GM08714 (cell line): ENCODE measurements at regions not wholly inside any gene's neighbourhood (a gene's known extent, or its start where the extent isn't known, plus 50 kb on each side); places are given as distances from the start of the nearest gene placed in this dataset.

Experiments used
- H3K4me3 ChIP-seq: fragments of 200-500 bp; sonication (Bioruptor generic); 2 replicates; pipeline ENCODE4 v1.5.1; 2014; ENCODE audit warnings: mild to moderate bottlenecking, low read length, inconsistent platforms
- ZNF274 ChIP-seq: IDR thresholded peaks from 2 replicates; pipeline ENCODE4 v1.6.1; 2012; ENCODE audit warnings: mild to moderate bottlenecking, low read depth, low read length

DNA sequence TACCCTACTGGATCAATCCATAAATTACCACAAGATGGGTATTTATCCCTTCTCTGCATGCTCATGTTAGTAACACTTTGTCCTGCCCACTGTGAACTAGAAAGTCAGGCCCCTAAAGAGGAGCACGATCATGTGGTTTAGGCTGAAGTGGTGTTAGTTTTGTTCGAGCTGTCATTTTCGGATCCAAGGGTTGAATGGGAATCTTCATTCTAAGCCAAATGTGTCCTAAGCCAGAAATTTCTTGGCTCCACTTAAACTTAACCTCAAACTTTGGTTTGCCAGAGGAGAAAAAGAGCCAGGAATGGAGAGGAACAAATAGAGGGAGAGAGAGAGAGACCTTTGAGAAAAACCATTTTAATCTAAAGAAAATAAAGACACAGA is 837.7 kb upstream of the ZNF608 start:
- H3K4me3 ChIP-seq, result no peak overlapping the region
- TF ChIP-seq ZNF274, result no peak

DNA sequence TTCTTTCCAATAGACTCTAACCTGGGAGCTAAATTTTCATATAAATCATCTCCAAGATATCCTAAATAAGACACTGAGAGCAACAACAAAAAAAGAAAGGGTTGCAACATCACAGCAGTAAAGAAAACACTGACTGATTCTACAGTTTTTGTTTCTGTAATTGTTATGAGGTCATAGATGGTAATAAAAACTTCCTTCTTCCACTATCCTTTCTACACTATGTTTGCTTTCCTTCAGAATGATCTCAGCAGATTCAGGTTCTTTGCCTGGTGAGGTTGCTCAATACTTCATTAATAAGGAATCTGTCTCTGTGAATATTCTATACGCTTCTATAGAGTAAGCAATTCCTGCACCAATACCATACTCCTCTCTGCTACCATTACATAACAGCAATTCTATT is 835.6 kb upstream of the GRAMD2B start:
- TF ChIP-seq ZNF274, result no peak
- H3K4me3 ChIP-seq, result no peak overlapping the region

DNA sequence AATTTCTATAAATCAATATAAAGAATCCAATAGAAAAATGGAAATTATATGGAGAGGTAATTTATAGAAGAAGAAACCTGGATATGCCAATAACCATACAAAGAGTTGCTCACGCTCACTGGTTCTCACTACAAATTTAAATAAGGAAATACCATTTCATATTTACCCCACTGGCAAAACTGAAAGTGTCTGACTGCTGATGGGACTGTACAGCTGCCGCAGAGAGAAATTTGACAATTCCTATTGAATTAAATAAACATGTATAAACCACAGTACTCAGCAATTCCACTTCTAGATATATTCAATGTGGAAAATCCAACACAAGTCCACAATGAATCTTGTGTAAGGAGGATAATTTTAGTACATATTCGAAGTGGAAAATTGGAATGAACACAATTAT is 830.4 kb upstream of the GRAMD2B start:
- no peak for TF ChIP-seq ZNF274
- H3K4me3 ChIP-seq, result no peak overlapping the region

DNA sequence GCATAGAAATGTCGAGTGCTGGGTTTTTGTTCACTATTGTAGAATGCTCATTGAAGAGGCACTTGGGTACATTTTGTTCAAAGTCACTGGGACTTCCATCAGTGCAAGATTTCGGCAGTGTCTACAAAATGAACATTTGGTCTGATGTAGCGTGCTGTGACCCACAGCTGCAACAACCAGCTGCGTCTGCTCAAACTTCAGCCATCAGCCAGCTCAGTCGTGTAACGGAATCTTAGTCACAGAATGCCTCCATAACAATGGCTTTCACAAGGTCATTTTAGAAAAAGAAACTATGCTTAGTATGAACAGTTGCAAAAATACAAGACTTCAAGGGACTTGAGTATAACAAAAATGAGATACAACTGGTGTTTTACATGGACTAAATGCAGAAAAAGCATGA is 828.1 kb upstream of the GRAMD2B start:
- no peak overlapping the region for H3K4me3 ChIP-seq
- no peak for TF ChIP-seq ZNF274

DNA sequence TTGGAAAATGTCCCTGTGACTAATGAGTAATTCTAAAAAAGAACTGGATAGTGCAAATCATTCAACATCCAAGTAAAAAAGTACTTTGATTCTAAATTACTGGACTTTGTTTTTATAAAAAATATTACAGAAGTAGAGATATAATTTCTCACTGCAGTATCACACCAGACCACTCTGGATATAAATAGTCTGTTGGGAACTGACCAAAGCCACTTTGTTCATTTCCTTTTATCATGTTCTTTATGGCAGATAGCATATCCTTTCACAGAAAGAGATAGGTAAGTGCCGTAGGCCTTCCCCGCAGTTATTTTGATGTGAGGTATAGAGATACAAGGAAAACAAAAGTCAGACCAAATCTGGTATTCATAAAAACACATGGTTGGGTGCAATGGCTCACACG is 827.4 kb upstream of the GRAMD2B start:
- H3K4me3 ChIP-seq, result no peak overlapping the region
- no peak for TF ChIP-seq ZNF274

DNA sequence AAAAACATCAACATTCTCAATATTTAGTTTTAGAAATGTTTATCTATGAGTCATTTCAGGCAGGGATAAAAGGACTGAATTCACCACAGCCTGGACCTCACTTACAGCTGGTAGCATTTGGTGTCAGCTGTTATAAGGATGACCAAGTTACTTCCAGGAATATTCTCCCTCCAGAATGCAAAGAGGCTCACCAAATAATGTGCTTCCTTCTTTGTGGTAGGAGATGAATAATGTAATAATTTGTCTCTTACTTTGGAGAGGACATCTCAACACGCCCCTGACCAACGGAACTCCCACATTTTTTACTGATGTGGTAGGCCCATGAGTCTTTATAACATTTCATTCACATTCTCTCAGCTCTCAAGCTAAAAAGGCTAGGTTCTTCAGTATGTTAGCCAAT is 825.9 kb upstream of the GRAMD2B start:
- no peak for TF ChIP-seq ZNF274
- no peak overlapping the region for H3K4me3 ChIP-seq

DNA sequence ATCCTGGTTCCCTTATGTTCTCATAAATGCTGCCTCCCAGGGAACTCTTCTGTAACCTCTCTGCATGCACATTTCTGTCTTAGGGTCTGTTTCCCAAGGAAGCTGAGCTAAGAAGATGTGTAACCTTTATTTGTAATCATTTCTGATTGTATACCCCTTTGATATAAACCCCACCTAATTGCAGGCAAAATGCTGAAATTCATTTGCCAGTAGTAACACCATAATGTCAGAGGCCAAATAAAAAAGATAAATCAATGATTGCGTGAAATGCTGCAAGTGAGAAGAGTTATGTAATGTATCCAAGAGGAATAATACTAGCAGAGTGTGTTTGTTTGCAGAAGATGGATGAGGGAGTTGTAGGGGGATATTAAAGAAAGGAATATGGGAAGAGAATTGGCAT is 822.6 kb upstream of the GRAMD2B start:
- H3K4me3 ChIP-seq, result no peak overlapping the region
- TF ChIP-seq ZNF274, result no peak

DNA sequence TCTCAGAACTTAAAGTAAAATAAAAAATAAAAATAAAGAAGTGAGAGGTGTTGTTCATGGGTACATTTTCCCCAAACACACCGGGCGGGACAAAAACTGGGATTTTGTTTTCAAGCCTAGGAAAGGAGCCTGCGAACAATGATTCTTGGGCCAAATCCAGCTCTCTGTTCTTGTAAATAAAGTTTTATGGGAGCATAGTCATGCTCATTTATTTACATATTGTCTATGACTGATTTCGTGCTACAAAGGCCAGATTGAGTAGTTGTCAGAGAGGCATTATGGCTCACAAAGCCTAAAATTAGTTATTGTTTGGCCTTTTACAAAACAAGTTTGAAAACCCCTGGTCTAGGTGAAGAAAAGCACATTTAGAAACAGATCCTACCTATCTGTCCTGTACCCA is 821.0 kb upstream of the GRAMD2B start:
- H3K4me3 ChIP-seq, result no peak overlapping the region
- TF ChIP-seq ZNF274, result no peak

DNA sequence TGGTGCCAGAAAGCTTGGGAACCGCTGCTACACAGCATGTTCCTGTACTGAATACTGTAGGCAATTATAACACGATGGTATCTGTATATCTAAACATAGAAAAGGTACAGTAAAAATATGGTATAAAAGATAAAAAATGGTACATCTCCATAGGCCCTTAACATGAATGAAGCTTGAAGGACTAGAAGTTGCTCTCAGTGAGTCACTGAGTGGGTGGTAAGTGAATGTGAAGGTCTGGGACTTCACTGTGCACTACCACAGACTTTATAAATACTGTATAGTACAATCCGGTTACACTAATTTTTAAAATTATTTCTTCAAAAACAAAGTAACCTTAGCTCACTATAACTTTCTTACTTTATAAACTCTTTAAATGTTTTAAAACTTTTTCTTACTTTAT is 819.9 kb upstream of the GRAMD2B start:
- TF ChIP-seq ZNF274, result no peak
- H3K4me3 ChIP-seq, result no peak overlapping the region

DNA sequence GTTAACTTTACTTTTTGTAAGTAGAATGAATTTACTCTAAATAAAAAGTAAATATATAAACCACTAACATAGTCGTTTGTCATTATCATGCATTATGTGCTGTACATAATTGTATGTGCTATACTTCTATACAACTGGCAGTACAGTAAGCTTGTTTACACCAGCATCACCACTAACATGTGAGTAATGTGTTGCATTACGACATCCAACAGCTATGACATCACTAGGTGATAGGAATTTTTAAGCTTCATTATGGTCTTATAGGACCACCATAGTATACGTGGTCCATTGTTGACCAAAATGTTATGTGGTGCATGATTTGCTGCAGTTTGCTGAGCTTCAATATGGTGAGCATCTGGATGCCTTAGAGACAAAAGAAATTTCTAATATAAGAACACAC is 819.1 kb upstream of the GRAMD2B start:
- H3K4me3 ChIP-seq, result no peak overlapping the region
- no peak for TF ChIP-seq ZNF274

DNA sequence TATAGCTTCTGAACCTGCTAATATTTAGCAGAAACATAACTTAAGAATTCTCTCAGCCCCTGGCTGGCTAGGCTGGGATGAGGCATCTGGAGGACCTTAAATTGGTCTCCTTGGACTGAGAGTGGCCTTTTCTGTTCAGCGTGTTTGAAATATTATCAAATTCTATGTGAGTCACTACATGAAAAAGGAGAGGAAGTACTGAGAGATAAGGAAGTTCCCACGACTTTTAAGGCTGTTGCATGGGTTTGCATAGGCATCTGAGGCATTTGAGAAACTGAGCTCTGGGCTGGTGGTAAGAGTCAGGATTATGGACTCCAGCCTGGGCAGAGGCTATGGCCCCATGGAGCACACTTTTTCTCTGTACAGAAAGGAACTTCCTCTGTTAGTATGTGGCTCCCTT is 816.2 kb upstream of the GRAMD2B start:
- no peak overlapping the region for H3K4me3 ChIP-seq
- no peak for TF ChIP-seq ZNF274

DNA sequence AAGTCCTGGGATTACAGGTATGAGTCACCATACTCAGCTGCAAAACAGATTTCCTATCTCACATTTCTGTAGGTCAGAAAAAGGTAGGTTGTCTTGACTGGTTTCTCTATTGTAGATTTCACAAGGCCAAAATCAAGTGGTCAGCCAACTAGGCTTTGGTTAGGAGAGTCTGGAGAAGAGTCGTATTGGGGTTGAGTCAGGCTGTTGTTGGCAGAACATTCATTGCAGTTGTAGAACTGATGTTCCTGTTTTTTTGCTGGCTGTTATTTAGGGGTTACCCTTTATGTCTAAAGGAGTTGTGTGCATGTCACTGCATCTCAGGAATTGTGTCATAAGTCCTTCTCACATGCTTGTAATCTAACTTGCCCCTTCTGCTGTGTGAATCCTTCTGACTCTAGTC is 814.2 kb upstream of the GRAMD2B start:
- no peak for TF ChIP-seq ZNF274
- no peak overlapping the region for H3K4me3 ChIP-seq

DNA sequence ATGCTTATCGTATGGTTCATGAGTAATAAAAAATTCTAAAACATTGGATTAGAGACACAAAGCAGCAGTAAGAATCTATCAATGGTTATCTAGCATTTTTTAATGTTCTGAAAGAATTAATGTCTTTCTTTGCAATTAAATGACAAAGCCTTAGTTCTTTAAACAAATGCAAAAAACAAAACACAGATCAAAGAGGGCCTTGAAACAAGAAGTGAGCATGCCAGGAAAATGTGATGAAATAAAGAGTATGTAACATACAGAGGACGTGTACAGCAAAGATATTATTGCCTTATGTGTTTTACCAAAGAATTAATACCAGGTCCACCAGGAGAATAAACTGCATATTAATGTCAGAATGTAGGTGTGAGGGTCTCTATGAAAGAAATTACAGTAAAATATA is 812.3 kb upstream of the GRAMD2B start:
- no peak for TF ChIP-seq ZNF274

DNA sequence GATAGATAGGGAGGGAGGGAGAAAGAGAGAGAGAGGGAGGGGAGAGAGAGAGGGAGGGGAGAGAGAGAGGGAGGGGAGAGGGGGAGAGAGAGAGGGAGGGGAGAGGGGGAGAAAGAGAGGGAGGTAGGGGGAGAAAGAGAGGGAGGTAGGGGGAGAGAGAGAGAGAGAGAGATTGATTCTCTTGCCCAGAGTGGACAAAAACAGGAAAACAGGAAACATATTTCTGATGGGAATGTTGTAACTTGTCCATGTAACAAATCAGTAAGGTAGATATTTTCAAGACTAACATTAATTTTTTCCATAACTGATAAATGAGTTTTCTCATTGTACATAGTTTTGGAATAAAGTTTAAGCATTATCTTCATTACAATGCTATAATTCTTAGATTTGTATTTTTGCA is 811.7 kb upstream of the GRAMD2B start:
- no peak for TF ChIP-seq ZNF274
- no peak overlapping the region for H3K4me3 ChIP-seq

More for the DNA sequence above, 812.3 kb upstream of the GRAMD2B start:
- H3K4me3 ChIP-seq, result no peak overlapping the region

DNA sequence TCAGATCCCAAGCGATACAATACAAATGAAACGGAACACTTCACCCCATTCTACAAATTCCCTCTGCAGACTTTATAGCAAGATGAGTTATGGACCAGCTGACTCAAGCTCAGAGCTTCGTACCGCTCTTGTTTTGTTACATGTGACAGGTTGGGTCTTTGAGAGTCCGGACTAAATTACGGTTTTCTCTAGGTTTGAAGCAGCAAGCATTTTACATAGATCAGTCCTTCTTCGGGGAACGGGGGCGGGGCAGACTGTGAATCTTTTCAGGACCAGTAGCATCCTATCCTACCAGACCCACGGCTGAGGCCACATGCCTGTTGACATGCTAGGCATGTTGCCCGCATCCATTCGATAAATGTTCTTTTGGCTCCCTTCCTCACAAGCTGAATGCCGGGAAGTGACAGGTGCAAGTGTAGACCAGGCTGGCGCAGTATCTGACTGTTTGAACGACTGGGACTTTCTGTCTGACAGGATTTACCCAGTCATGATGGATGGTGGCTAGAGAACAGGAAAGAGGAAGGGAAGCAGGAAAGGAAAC is 811.0 kb upstream of the GRAMD2B start:
- H3K4me3 ChIP-seq, result no peak overlapping the region
- TF ChIP-seq ZNF274, result no peak

DNA sequence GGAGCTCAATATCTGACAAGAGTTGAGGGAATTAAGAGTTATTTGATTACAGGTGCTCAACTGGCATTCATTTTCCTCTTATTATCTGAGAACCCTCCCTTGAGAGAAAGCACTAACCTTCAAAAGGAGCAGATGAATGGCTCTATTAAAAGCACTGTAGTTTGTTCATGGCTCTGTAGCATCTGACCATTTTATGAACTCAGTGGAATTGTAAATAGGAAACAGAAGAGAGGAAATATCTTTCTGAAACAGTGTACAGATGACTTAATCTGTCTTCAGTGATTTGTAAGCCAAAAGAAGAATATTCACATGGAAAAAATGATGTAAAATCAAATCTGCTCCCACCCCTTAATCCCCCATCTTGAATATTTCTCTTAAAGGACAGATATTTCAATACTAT is 810.4 kb upstream of the GRAMD2B start:
- TF ChIP-seq ZNF274, result no peak

More for the DNA sequence above, 810.4 kb upstream of the GRAMD2B start:
- H3K4me3 ChIP-seq, result no peak overlapping the region
